ENCODE measurements at regions not wholly inside any gene's neighbourhood (a gene's known extent, or its start where the extent isn't known, plus 50 kb on each side); places are given as distances from the start of the nearest gene placed in this dataset.
"Not testable (repeated sequence)": the region's sequence is repeated elsewhere in the genome, so short reads cannot be mapped to it uniquely, and the experiment has no call there.

- no peak for DNase-seq
Observed at GRCh38 chr12:112616469-112617152, 174.9 kb upstream of the RPH3A start.

- no peak for DNase-seq
Observed at GRCh38 chr12:112617153-112617505, 174.4 kb upstream of the RPH3A start.

- DNase-seq, result no peak
Observed at GRCh38 chr12:112627851-112628250, 163.7 kb upstream of the RPH3A start.

GRCh38 chr12:112631974-112632373 lies 159.6 kb upstream of the RPH3A start:
- DNase-seq, result not testable (repeated sequence)

GRCh38 chr12:112635036-112635435 lies 156.5 kb upstream of the RPH3A start:
- no peak for DNase-seq

- no peak for DNase-seq
Observed at GRCh38 chr12:112638420-112638819, 153.1 kb upstream of the RPH3A start.

GRCh38 chr12:112645586-112645985 lies 146.0 kb upstream of the RPH3A start:
- DNase-seq, result no peak

- DNase-seq, result no peak
Observed at GRCh38 chr12:112656141-112656540, 135.4 kb upstream of the RPH3A start.

- DNase-seq, result peak in 1 of 5 experiments; percentile 9
Observed at GRCh38 chr12:112664569-112664968, 127.0 kb upstream of the RPH3A start.

GRCh38 chr12:112665958-112666357 lies 125.6 kb upstream of the RPH3A start:
- no peak for DNase-seq

- DNase-seq, result no peak
Observed at GRCh38 chr12:112671564-112671963, 120.0 kb upstream of the RPH3A start.

- DNase-seq, result no peak
Observed at GRCh38 chr12:112674539-112674938, 117.0 kb upstream of the RPH3A start.

GRCh38 chr12:112676507-112676906 lies 115.0 kb upstream of the RPH3A start:
- DNase-seq, result no peak

GRCh38 chr12:112677050-112677765 lies 114.3 kb upstream of the RPH3A start:
- DNase-seq, result no peak

GRCh38 chr12:112680993-112681392 lies 110.6 kb upstream of the RPH3A start:
- DNase-seq, result no peak

GRCh38 chr12:112682586-112682985 lies 109.0 kb upstream of the RPH3A start:
- DNase-seq, result no peak

GRCh38 chr12:112684742-112685141 lies 106.8 kb upstream of the RPH3A start:
- DNase-seq, result no peak

- DNase-seq, result no peak
Observed at GRCh38 chr12:112685321-112685720, 106.2 kb upstream of the RPH3A start.

GRCh38 chr12:112686373-112686772 lies 105.2 kb upstream of the RPH3A start:
- DNase-seq, result no peak

- no peak for DNase-seq
Observed at GRCh38 chr12:112694065-112694464, 97.5 kb upstream of the RPH3A start.

GRCh38 chr12:112697441-112697840 lies 94.1 kb upstream of the RPH3A start:
- not testable (repeated sequence) for DNase-seq

GRCh38 chr12:112705037-112705632 lies 86.4 kb upstream of the RPH3A start:
- DNase-seq, result no peak

- DNase-seq, result no peak
Observed at GRCh38 chr12:112710414-112710813, 81.1 kb upstream of the RPH3A start.

GRCh38 chr12:112711026-112711425 lies 80.5 kb upstream of the RPH3A start:
- no peak for DNase-seq

Measured in T-helper 2 cell (primary cell).